ENCODE measurements at regions not wholly inside any gene's neighbourhood (a gene's known extent, or its start where the extent isn't known, plus 50 kb on each side); places are given as distances from the start of the nearest gene placed in this dataset.

DNA sequence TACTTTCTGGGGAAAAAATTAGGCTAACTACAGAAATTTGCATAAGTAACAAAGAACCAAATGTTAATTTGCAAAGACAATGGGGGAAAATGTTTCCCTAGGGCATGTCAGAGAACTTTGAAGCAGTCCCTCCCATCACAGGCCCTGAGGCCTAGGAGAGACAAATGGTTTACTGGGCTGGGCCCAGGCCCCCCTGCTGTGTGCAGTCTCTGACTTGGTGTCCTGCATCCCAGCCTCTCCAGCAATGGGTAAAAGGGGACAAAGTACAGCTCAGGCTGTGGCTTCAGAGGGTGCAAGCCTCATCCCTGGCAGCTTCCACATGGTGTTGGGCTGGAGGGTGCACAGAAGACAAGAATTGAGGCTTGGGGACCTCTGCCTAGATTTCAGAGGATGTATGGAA lies 788.4 kb downstream of the FRK start (continued):
- TF ChIP-seq ZNF462 (CRISPR knock-in tag; IDR thresholded peaks at IDR 0.05) = no peak
- no peak for TF ChIP-seq EZH2 (IDR thresholded peaks at IDR 0.05; ENCODE audit: low read depth, unreplicated experiment)
- TF ChIP-seq POLR2AphosphoS5 (IDR thresholded peaks at IDR 0.05; ENCODE audit: low read depth) = no peak
- TF ChIP-seq STAT1 (IDR thresholded peaks at IDR 0.05; ENCODE audit: unreplicated experiment) = no peak

GRCh38 chr6:115271434-115271833 lies 789.3 kb downstream of the FRK start:
- no peak overlapping the region for H3K4me3 Mint-ChIP-seq
- Histone ChIP-seq H3K36me3 (ENCODE audit: insufficient read depth) (no peaks in the 10 kb centered on the region), H3K4me3 (no peak overlapping the region), H2AFZ (0 out of 2 replicates have a peak overlapping the region, but pooled peaks have one; percentile 60), H3K27ac (ENCODE audit: low read depth) (no peak overlapping the region), H3K4me2 (no peak overlapping the region), H3K9me2 (ENCODE audit: insufficient read depth) (peaks cover 4% of the 10 kb centered on the region), H4K20me1 (replicated peaks; ENCODE audit: insufficient read depth) (no peaks in the 10 kb centered on the region), H3K27me3 (ENCODE audit: insufficient read depth) (no peaks in the 10 kb centered on the region), H3F3A (replicated peaks; ENCODE audit: low read depth) (no peaks in the 10 kb centered on the region), H3K4me1 (ENCODE audit: insufficient read depth) (0 out of 2 replicates have a peak, but pooled peaks cover 7% of the 10 kb centered on the region), H3K79me2 (replicated peaks; ENCODE audit: insufficient read depth) (no peaks in the 10 kb centered on the region)
- peaks cover 21% of the 10 kb centered on the region for H3K36me3 Mint-ChIP-seq (ENCODE audit: low read depth)
- DNase-seq (ENCODE audit: low spot score) (peak; percentile 60), ATAC-seq (peak; percentile 81)
- TF ChIP-seq, protein P1, sequence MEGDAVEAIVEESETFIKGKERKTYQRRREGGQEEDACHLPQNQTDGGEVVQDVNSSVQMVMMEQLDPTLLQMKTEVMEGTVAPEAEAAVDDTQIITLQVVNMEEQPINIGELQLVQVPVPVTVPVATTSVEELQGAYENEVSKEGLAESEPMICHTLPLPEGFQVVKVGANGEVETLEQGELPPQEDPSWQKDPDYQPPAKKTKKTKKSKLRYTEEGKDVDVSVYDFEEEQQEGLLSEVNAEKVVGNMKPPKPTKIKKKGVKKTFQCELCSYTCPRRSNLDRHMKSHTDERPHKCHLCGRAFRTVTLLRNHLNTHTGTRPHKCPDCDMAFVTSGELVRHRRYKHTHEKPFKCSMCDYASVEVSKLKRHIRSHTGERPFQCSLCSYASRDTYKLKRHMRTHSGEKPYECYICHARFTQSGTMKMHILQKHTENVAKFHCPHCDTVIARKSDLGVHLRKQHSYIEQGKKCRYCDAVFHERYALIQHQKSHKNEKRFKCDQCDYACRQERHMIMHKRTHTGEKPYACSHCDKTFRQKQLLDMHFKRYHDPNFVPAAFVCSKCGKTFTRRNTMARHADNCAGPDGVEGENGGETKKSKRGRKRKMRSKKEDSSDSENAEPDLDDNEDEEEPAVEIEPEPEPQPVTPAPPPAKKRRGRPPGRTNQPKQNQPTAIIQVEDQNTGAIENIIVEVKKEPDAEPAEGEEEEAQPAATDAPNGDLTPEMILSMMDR (conservative IDR thresholded peaks at IDR 0.05; ENCODE audit: low read depth in 2 of 2) = peak; percentile 51 to 61
- TF ChIP-seq ZNF462 (CRISPR knock-in tag; IDR thresholded peaks at IDR 0.05) (0 out of 2 replicates have a peak, but pooled peaks have one; percentile 5), STAT1 (IDR thresholded peaks at IDR 0.05; ENCODE audit: unreplicated experiment) (no peak)
- H3K27ac Mint-ChIP-seq = no peak overlapping the region
- peaks cover 21% of the 10 kb centered on the region for H3K9me3 Mint-ChIP-seq
- peaks cover 4% of the 10 kb centered on the region for H3K4me1 Mint-ChIP-seq
- H3K27me3 Mint-ChIP-seq (ENCODE audit: insufficient read depth, low read depth, poor library complexity) = no peaks in the 10 kb centered on the region

All from GM23338 (cell line).